CD4-positive, alpha-beta T cell treated with Interleukin-6 at 100 ng/mL for 8 hours (primary cell): ENCODE measurements at regions not wholly inside any gene's neighbourhood (a gene's known extent, or its start where the extent isn't known, plus 50 kb on each side); places are given as distances from the start of the nearest gene placed in this dataset.

Experiments used
- DNase-seq: peaks from one replicate; pipeline ENCODE4 v3.0.0-alpha.2; 2020; ENCODE audit warnings: mixed read lengths, low spot score

- no peak for DNase-seq
Measured at GRCh38 chr13:53507741-53508140, 479.1 kb downstream of the OLFM4 start.

GRCh38 chr13:53512635-53513034 is 484.0 kb downstream of the OLFM4 start:
- no peak for DNase-seq

- no peak for DNase-seq
Measured at GRCh38 chr13:53513226-53513625, 484.6 kb downstream of the OLFM4 start.

DNA sequence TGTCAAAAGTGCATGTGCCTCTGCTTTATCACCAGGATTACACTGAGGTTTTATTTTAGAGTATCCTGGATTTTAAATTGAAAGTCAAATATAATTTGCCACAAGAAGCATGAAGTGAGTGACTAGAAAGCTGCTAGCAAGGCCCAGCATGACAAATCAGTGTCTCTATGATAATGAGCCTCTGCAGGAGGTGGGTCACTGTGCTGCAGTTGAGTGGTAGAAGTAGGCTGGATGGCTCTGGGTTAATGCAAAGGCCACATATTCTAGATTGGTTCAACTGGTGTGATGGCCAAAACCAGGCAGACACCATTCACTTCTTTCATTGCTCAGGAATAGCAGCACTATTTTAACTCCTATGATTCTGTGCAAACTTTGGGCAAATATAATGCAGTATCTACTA is 491.5 kb downstream of the OLFM4 start:
- no peak for DNase-seq

- DNase-seq = no peak
Measured at GRCh38 chr13:53522034-53522433, 493.4 kb downstream of the OLFM4 start.

GRCh38 chr13:53537586-53537985 is 509.0 kb downstream of the OLFM4 start:
- no peak for DNase-seq

GRCh38 chr13:53545340-53545941 is 516.8 kb downstream of the OLFM4 start:
- no peak for DNase-seq

- DNase-seq = no peak
Measured at GRCh38 chr13:53560556-53560955, 531.9 kb downstream of the OLFM4 start.

DNA sequence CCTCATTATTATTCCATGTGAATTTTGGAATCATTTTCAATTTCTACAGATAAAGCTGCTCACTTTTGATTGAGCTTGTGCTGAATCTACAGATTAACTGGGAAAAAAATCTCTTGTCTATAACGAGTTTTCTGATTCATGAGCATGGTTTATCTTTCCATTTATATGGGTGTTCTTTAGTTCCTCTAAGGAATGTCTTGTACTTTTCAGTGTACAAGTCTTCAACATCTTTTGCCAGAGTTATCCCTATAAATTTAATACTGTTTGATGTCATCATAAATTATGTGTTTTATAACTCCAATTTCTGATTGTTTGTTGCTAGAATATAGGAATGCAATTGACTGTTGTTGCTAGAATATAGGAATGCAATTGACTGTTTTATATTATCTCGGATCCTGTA is 533.8 kb downstream of the OLFM4 start:
- DNase-seq = no peak

DNA sequence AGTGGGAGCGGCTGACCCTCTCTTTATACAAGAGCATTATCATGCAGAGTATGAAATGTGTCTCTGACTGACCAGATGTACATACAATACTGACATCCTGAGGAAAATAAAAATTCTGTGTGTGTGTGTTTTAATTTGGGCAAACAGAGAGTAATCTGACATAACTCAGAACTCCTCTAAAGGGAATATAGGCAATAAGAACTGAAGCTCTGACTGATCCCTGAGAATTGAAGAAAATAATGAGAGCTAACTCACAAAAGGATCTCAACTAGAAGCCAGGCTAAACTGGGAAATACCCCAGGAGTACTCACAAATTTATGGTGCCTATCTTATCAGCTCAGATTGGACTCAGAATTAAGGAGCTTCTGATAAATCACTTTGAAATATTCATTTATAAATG is 539.9 kb downstream of the OLFM4 start:
- DNase-seq = no peak

GRCh38 chr13:53569453-53569852 is 540.8 kb downstream of the OLFM4 start:
- no peak for DNase-seq

DNA sequence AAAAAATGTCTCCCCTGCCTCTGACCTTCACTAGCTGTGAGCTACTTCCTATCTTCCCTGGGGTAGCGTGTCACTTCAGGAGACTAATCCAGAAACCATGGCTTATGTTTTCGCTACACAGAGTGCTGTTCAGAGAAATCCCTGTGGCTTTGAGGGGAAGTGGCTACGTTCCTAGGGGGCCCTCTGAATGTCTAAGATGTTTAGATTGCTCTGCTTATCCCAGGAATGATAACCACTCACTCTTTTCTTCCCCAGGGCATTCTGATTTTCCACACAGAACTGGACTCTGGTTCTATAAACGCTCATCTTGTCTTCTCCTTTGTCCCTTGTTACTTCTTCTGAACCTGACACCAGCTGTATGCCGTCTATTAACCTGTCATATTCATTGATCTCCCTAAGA is 572.5 kb downstream of the OLFM4 start:
- no peak for DNase-seq

DNA sequence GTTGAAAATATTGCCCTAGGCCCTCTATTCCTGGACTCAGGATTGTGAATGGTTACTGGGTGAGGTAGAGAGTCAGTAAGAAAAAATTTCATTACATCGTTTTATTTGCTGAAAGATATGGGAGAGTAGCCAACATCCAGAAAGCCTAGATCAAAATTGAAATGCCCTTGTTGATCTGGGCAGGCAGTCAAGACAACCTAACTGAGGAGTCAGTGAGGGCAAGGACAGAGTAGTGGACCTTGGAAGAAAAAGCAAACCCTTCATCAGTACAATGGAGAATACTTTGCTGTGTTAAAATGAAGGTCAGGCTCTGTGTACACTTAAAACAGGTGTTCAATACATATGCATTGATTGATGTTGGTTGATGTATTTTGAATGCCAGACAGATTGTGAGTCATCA is 576.7 kb downstream of the OLFM4 start:
- DNase-seq = no peak

DNA sequence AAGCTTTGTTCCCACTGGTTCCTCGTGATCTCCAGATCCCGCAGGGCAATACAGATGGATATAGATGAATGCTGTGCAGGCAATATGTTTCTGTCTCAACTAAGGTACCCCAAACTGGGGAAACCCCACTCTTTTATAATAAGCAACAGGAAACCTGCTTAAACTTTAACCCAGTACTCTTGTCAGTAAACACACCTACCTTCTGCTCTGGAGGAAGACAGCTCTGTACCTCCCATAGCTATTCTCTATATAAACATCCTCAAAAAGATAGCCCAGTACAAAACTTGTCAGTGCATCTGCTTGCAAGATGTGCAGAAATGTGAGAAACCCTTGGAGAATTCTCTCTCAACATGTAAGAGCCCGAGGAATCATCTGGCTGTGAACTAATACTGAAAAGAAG is 583.6 kb downstream of the OLFM4 start:
- DNase-seq = no peak

GRCh38 chr13:53622456-53622855 is 593.8 kb downstream of the OLFM4 start:
- DNase-seq = no peak

DNA sequence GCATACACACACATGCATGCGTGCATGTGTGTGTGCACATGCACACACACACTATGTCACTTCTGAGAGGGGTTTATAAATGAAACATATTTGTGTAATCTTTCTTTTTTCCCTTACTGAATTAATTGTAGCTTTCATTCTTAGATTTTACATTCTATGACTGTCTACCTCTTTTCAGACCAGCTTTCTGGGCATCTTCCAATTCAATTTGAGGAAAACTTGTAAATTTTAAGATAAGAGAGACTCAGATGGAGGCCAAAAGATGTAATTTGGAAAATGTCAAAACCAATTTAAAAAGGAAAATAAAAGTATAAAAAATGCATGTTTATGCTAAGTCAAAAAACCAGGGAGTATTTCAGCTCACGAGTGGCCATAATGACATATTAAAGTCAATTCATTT is 594.5 kb downstream of the OLFM4 start:
- no peak for DNase-seq

DNA sequence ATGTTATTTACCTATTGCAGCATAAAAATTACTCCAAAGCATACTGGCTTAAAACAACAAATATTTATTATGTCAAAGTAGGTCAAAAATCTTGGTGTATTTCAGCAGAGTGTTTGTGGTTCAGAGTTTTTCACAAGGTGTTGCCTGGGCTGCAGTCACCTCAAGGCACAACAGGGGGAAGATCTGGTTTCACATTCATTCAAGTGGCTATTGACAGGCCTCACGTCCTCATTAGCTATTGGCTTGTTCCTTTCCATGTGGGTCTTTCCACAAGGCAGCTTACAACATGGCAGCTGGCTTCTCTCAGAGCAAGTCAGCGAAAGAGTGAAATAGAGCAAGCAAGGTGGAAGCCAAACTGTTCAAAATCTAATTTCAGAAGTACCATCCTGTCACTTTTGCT is 602.9 kb downstream of the OLFM4 start:
- DNase-seq = no peak

DNA sequence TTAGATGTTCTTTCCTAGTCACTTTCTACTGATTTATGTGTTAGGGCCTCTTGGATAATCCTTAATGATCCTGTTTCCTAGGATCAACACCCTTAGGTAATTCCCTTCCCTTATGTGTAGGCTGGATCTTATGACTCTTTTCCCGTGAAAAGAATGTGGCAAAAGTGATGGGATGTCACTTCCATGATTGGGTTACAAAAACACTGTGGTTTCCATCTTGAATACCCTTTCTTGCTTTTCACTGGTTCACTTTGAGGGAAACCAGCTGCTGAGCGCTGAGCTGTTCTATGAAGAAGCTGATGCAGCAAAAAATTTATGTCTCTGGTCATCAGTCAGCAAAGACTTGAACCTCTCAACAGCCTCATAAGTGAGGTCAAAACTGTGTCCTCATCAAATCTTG is 609.4 kb downstream of the OLFM4 start:
- DNase-seq = no peak

- DNase-seq = no peak
Measured at GRCh38 chr13:53642306-53642705, 613.7 kb downstream of the OLFM4 start.

DNA sequence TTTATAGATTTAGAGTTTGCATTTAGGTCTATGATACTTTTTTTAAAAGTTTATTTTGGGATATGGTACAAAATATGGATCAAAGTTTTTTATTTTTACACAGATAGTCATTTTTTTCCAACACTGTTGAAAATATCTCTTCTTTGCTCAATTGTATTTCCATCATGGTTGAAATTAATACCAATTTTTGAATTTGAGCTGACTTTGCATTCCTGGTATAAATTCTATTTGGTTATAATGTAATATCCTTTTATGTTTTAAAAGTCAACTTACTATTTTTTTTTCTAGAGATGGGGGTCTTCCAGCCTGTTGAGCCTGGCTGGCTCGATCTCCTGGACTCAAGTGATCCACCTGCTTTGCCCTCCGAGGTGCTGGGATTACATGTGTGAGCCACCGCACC is 620.1 kb downstream of the OLFM4 start:
- no peak for DNase-seq

- DNase-seq = no peak
Measured at GRCh38 chr13:53672005-53672404, 643.4 kb downstream of the OLFM4 start.

DNA sequence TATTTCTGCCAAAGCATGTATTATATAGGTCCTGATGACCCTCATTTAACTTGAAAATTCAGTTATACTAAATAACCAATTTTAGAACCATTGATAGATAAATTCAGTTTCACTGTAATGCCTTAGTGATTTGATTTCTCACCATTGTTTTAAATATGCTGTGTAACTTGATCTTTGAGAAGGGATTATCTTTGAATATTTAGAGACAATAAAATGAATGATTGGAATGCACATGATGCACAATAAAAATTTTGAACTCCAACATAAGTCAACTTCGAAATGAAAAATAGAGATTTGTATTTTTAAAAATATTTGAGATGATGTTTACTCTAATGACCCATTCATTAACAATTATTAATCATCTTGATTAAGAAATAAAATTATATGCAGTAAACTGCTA is 654.5 kb downstream of the OLFM4 start:
- no peak for DNase-seq

GRCh38 chr13:53683608-53684007 is 655.0 kb downstream of the OLFM4 start:
- no peak for DNase-seq

GRCh38 chr13:53691417-53691816 is 662.8 kb downstream of the OLFM4 start:
- DNase-seq = no peak
